HCT116 (cell line): ENCODE measurements at regions not wholly inside any gene's neighbourhood (a gene's known extent, or its start where the extent isn't known, plus 50 kb on each side); places are given as distances from the start of the nearest gene placed in this dataset.

ENCODE experiments used
- CEBPB ChIP-seq: IDR thresholded peaks from 2 replicates; pipeline ENCODE4 v1.6.1; 2012; ENCODE audit warnings: low read depth
- EGR1 ChIP-seq: IDR thresholded peaks from 2 replicates; pipeline ENCODE4 v1.6.1; 2012; ENCODE audit warnings: low read depth
- ELF1 ChIP-seq: IDR thresholded peaks from 2 replicates; pipeline ENCODE4 v1.6.1; 2012; ENCODE audit warnings: low read depth, borderline replicate concordance
- EZH2 ChIP-seq: fragments of 200-600 bp; sonication (generic); IDR thresholded peaks from 2 replicates; pipeline ENCODE4 v1.6.1; 2017; ENCODE audit warnings: antibody characterized with exemption, mixed run types
- FOSL1 ChIP-seq: IDR thresholded peaks from 2 replicates; pipeline ENCODE4 v1.6.1; 2012; ENCODE audit warnings: low read depth
- POLR2A ChIP-seq: IDR thresholded peaks from 2 replicates; pipeline ENCODE4 v1.7.0; 2011; ENCODE audit warnings: borderline replicate concordance; ENCODE audit not compliant: insufficient read depth, insufficient read length; ENCODE audit errors: extremely low read depth
- POLR2AphosphoS5 ChIP-seq: IDR thresholded peaks from 2 replicates; pipeline ENCODE4 v1.6.1; 2011; ENCODE audit warnings: mild to moderate bottlenecking, low read depth, low read length, moderate library complexity
- RAD21 ChIP-seq: IDR thresholded peaks from 2 replicates; pipeline ENCODE4 v1.6.1; 2012; ENCODE audit warnings: low read depth, mild to moderate bottlenecking
- SRF ChIP-seq: IDR thresholded peaks from 2 replicates; pipeline ENCODE4 v1.6.1; 2012; ENCODE audit warnings: low read depth
- ZFX ChIP-seq: fragments of 450-650 bp; IDR thresholded peaks from 2 replicates; pipeline ENCODE4 v1.6.1; 2017
- TF ChIP-seq, protein P1 (sequence below): IDR thresholded peaks from 2 replicates; pipeline ENCODE4 v1.6.1; 2012
- TF ChIP-seq, protein P2 (sequence below), 3 experiments: fragments of 200-600 bp in 1 of 3; sonication (generic) in 1 of 3; IDR thresholded peaks in 2 of 3; conservative IDR thresholded peaks in 1 of 3; 2 replicates each; pipeline ENCODE4 v1.5.1; 2012 to 2017; ENCODE audit warnings: low read depth in 2 of 3, low read length in 2 of 3, antibody characterized with exemption in 1 of 3, borderline replicate concordance in 1 of 3, control low read depth in 1 of 3, mild to moderate bottlenecking in 1 of 3, mixed read lengths in 1 of 3, mixed run types in 1 of 3, moderate library complexity in 1 of 3; ENCODE audit not compliant: insufficient read depth in 1 of 3
- TF ChIP-seq, protein P3 (sequence below): IDR thresholded peaks from 2 replicates; pipeline ENCODE4 v1.6.1; 2012; ENCODE audit warnings: low read depth

DNA sequence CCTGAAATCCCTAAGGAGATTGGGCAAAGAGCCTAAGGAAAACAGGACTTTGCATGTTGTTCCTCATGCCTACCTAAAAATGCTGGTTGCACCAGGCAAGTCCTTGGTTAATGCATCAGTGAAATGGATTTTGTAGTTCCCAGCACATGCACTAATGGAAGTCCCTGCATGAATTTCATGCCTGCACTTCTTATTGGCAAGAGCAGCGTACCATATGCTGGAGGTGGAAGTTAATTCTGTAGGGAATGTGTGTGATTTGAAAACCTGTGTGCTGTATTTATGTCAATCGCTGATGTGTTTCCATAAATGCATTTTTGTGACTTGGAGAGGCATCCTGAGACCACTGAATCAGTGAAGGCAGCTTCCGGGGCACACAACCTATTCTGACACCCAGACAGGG, 140.3 kb upstream of the MTNR1B start:
- no peak for TF ChIP-seq EZH2
- TF ChIP-seq, protein P1, sequence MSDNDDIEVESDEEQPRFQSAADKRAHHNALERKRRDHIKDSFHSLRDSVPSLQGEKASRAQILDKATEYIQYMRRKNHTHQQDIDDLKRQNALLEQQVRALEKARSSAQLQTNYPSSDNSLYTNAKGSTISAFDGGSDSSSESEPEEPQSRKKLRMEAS, result no peak
- TF ChIP-seq, protein P2, sequence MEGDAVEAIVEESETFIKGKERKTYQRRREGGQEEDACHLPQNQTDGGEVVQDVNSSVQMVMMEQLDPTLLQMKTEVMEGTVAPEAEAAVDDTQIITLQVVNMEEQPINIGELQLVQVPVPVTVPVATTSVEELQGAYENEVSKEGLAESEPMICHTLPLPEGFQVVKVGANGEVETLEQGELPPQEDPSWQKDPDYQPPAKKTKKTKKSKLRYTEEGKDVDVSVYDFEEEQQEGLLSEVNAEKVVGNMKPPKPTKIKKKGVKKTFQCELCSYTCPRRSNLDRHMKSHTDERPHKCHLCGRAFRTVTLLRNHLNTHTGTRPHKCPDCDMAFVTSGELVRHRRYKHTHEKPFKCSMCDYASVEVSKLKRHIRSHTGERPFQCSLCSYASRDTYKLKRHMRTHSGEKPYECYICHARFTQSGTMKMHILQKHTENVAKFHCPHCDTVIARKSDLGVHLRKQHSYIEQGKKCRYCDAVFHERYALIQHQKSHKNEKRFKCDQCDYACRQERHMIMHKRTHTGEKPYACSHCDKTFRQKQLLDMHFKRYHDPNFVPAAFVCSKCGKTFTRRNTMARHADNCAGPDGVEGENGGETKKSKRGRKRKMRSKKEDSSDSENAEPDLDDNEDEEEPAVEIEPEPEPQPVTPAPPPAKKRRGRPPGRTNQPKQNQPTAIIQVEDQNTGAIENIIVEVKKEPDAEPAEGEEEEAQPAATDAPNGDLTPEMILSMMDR (IDR thresholded peaks at IDR 0.05 in 2 of 3, conservative IDR thresholded peaks at IDR 0.05 in 1 of 3; ENCODE audit: borderline replicate concordance in 1 of 3, insufficient read depth in 1 of 3, low read depth in 2 of 3, low read length in 2 of 3), result no peak
- no peak for TF ChIP-seq SRF
- TF ChIP-seq POLR2A, result no peak
- no peak for TF ChIP-seq POLR2AphosphoS5
- TF ChIP-seq, protein P3, sequence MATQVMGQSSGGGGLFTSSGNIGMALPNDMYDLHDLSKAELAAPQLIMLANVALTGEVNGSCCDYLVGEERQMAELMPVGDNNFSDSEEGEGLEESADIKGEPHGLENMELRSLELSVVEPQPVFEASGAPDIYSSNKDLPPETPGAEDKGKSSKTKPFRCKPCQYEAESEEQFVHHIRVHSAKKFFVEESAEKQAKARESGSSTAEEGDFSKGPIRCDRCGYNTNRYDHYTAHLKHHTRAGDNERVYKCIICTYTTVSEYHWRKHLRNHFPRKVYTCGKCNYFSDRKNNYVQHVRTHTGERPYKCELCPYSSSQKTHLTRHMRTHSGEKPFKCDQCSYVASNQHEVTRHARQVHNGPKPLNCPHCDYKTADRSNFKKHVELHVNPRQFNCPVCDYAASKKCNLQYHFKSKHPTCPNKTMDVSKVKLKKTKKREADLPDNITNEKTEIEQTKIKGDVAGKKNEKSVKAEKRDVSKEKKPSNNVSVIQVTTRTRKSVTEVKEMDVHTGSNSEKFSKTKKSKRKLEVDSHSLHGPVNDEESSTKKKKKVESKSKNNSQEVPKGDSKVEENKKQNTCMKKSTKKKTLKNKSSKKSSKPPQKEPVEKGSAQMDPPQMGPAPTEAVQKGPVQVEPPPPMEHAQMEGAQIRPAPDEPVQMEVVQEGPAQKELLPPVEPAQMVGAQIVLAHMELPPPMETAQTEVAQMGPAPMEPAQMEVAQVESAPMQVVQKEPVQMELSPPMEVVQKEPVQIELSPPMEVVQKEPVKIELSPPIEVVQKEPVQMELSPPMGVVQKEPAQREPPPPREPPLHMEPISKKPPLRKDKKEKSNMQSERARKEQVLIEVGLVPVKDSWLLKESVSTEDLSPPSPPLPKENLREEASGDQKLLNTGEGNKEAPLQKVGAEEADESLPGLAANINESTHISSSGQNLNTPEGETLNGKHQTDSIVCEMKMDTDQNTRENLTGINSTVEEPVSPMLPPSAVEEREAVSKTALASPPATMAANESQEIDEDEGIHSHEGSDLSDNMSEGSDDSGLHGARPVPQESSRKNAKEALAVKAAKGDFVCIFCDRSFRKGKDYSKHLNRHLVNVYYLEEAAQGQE, result no peak
- TF ChIP-seq ELF1, result no peak
- TF ChIP-seq RAD21, result no peak
- TF ChIP-seq EGR1, result no peak
- TF ChIP-seq FOSL1, result no peak
- no peak for TF ChIP-seq ZFX
- no peak for TF ChIP-seq CEBPB
